ENCODE measurements at regions not wholly inside any gene's neighbourhood (a gene's known extent, or its start where the extent isn't known, plus 50 kb on each side); places are given as distances from the start of the nearest gene placed in this dataset.

GRCh38 chr3:117107946-117108345 is 398.4 kb downstream of the TUSC7 start:
- H3K9me3 ChIP-seq (replicated peaks), result peaks cover 3% of the 10 kb centered on the region
- H3K27ac ChIP-seq (replicated peaks), result no peak overlapping the region
- TF ChIP-seq CTCF (IDR thresholded peaks at IDR 0.05; ENCODE audit: borderline replicate concordance), result no peak
- intact Hi-C loops (cut with micrococcal nuclease), result no loop called here
- no peaks in the 10 kb centered on the region for H3K27me3 ChIP-seq (ENCODE audit: low read depth)
- H3K36me3 ChIP-seq, result no peaks in the 10 kb centered on the region
- H3K4me3 ChIP-seq, result no peak overlapping the region
- no peak for DNase-seq
- no peaks in the 10 kb centered on the region for H3K4me1 ChIP-seq

- intact Hi-C loops (cut with micrococcal nuclease), result no loop called here
- no peaks in the 10 kb centered on the region for H3K36me3 ChIP-seq
- DNase-seq, result no peak
Measured at GRCh38 chr3:117109178-117109577, 399.6 kb downstream of the TUSC7 start.

GRCh38 chr3:117114517-117115265 is 405.1 kb downstream of the TUSC7 start:
- no peak for TF ChIP-seq CTCF (IDR thresholded peaks at IDR 0.05; ENCODE audit: borderline replicate concordance)
- no peaks in the 10 kb centered on the region for H3K36me3 ChIP-seq
- H3K4me3 ChIP-seq, result no peak overlapping the region

More at GRCh38 chr3:117109178-117109577, 399.6 kb downstream of the TUSC7 start:
- no peaks in the 10 kb centered on the region for H3K27me3 ChIP-seq (ENCODE audit: low read depth)
- no peak overlapping the region for H3K27ac ChIP-seq (replicated peaks)
- no peak for TF ChIP-seq CTCF (IDR thresholded peaks at IDR 0.05; ENCODE audit: borderline replicate concordance)
- H3K4me3 ChIP-seq, result no peak overlapping the region
- H3K9me3 ChIP-seq (replicated peaks), result no peaks in the 10 kb centered on the region
- no peaks in the 10 kb centered on the region for H3K4me1 ChIP-seq

GRCh38 chr3:117117188-117117936 is 407.8 kb downstream of the TUSC7 start:
- no peak for DNase-seq
- intact Hi-C loops (cut with micrococcal nuclease), result no loop called here
- Histone ChIP-seq H3K9me3 (replicated peaks) (no peaks in the 10 kb centered on the region), H3K36me3 (no peaks in the 10 kb centered on the region), H3K4me1 (no peaks in the 10 kb centered on the region), H3K4me3 (no peak overlapping the region), H3K27me3 (ENCODE audit: low read depth) (no peaks in the 10 kb centered on the region), H3K27ac (replicated peaks) (no peak overlapping the region)
- no peak for TF ChIP-seq CTCF (IDR thresholded peaks at IDR 0.05; ENCODE audit: borderline replicate concordance)

More at GRCh38 chr3:117114517-117115265, 405.1 kb downstream of the TUSC7 start:
- Histone ChIP-seq H3K27me3 (ENCODE audit: low read depth) (no peaks in the 10 kb centered on the region), H3K9me3 (replicated peaks) (no peaks in the 10 kb centered on the region), H3K27ac (replicated peaks) (no peak overlapping the region), H3K4me1 (no peaks in the 10 kb centered on the region)
- DNase-seq, result no peak
- intact Hi-C loops (cut with micrococcal nuclease), result no loop called here

- H3K27me3 ChIP-seq (ENCODE audit: low read depth), result no peaks in the 10 kb centered on the region
- no peak overlapping the region for H3K27ac ChIP-seq (replicated peaks)
- H3K4me3 ChIP-seq, result no peak overlapping the region
- H3K36me3 ChIP-seq, result no peaks in the 10 kb centered on the region
- no peaks in the 10 kb centered on the region for H3K9me3 ChIP-seq (replicated peaks)
- intact Hi-C loops (cut with micrococcal nuclease), result no loop called here
- DNase-seq, result no peak
- no peak for TF ChIP-seq CTCF (IDR thresholded peaks at IDR 0.05; ENCODE audit: borderline replicate concordance)
- H3K4me1 ChIP-seq, result no peaks in the 10 kb centered on the region
Measured at GRCh38 chr3:117118604-117119003, 409.0 kb downstream of the TUSC7 start.
